ENCODE measurements at regions not wholly inside any gene's neighbourhood (a gene's known extent, or its start where the extent isn't known, plus 50 kb on each side); places are given as distances from the start of the nearest gene placed in this dataset.

- no peaks in the 10 kb centered on the region for H3K36me3 ChIP-seq
- WGBS, 2 donors (ENCODE audit: low coverage in 1 of 2) = 75 to 100% methylated on average over 2 of the region's 2 CpGs
- TF ChIP-seq POLR2A (IDR thresholded peaks at IDR 0.05) = no peak
- TF ChIP-seq, protein P1, sequence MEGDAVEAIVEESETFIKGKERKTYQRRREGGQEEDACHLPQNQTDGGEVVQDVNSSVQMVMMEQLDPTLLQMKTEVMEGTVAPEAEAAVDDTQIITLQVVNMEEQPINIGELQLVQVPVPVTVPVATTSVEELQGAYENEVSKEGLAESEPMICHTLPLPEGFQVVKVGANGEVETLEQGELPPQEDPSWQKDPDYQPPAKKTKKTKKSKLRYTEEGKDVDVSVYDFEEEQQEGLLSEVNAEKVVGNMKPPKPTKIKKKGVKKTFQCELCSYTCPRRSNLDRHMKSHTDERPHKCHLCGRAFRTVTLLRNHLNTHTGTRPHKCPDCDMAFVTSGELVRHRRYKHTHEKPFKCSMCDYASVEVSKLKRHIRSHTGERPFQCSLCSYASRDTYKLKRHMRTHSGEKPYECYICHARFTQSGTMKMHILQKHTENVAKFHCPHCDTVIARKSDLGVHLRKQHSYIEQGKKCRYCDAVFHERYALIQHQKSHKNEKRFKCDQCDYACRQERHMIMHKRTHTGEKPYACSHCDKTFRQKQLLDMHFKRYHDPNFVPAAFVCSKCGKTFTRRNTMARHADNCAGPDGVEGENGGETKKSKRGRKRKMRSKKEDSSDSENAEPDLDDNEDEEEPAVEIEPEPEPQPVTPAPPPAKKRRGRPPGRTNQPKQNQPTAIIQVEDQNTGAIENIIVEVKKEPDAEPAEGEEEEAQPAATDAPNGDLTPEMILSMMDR (IDR thresholded peaks at IDR 0.05) = no peak
- no peak for TF ChIP-seq POLR2AphosphoS5 (IDR thresholded peaks at IDR 0.05)
- TF ChIP-seq EP300 (IDR thresholded peaks at IDR 0.05) = no peak
- ATAC-seq = no peak
- H3K9me3 ChIP-seq = no peaks in the 10 kb centered on the region
- no peak overlapping the region for H3K27ac ChIP-seq
- H3K4me1 ChIP-seq = no peaks in the 10 kb centered on the region
- no peak overlapping the region for H3K4me3 ChIP-seq
- no peaks in the 10 kb centered on the region for H3K27me3 ChIP-seq
Measured at GRCh38 chr6:164040994-164041393, 626.5 kb downstream of the QKI start.

DNA sequence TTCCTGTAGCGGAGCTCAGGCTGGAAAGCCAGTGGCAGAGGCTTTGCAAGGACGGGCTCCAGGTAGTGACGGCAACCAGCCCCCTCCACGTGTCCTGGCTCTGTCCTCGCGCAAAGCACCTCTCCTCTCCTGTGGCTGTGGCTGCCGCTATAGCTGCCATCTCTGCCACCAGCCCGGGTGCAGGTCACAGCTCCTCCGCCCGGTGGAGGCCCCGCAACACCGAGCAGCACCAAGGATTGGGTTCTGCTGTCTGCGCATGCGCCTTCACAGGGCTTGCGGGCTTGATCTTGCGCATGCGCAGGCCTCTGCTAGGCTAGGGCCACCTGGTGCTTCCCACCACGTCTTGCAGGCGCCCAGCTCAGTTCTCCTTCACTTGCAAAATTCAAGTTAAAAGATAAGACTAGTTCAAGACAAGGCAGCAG, 625.4 kb downstream of the QKI start:
- no peaks in the 10 kb centered on the region for H3K27me3 ChIP-seq
- TF ChIP-seq POLR2A (IDR thresholded peaks at IDR 0.05) (no peak), EP300 (IDR thresholded peaks at IDR 0.05) (no peak), POLR2AphosphoS5 (IDR thresholded peaks at IDR 0.05) (no peak)
- TF ChIP-seq, protein P1 (IDR thresholded peaks at IDR 0.05) = peak in 1 of 4 experiments; percentile 30

DNA sequence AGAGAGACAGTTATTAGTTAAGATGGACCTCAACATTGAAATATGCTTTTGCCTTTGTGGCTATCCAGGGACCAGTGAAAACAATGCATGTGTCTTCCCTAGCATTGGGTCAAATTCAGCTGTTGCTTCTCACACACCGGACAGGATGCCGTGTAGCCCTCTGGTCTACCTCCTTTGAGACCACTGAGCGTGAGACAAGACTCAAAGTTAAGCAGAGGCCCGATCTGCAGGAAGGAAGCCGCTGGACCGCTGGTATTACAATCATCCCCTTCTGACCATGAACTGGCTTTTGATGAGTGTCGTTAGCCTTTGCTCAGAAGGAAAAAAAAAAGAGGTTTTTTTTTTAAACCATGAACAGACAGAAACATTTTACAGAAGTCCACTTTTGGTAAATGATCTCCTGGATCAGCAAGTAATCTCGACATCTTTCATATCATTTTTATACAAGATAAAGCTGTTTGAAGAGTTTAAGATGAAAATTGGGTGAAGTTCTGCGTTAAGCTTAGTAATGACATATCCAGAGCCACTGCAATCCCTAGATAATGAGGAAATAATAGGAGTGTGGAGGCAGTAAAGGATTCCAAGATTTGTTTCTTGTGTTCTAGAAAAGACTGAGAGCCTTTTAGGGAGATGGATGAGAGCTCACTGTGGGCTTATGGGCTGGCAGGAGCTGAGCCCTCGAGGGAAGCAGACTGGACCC, 622.8 kb downstream of the QKI start:
- TF ChIP-seq, protein P1 (IDR thresholded peaks at IDR 0.05) = no peak
- Histone ChIP-seq H3K4me3 (no peak overlapping the region), H3K36me3 (no peaks in the 10 kb centered on the region), H3K27ac (no peak overlapping the region), H3K9me3 (no peaks in the 10 kb centered on the region), H3K27me3 (no peaks in the 10 kb centered on the region), H3K4me1 (no peaks in the 10 kb centered on the region)
- 43 to 61% methylated on average over 5 to 8 of the region's 10 CpGs for WGBS, 2 donors (ENCODE audit: low coverage in 1 of 2)
- no peak for ATAC-seq

More for the DNA sequence above, 625.4 kb downstream of the QKI start:
- Histone ChIP-seq H3K4me1 (no peaks in the 10 kb centered on the region), H3K27ac (no peak overlapping the region), H3K36me3 (no peaks in the 10 kb centered on the region), H3K9me3 (no peaks in the 10 kb centered on the region), H3K4me3 (no peak overlapping the region)
- ATAC-seq = peak; percentile 25
- 92% methylated on average over 2 of the region's 19 CpGs; no CpG with 5 or more reads in 1 of the 2 donors for WGBS, 2 donors (ENCODE audit: low coverage in 1 of 2)

DNA sequence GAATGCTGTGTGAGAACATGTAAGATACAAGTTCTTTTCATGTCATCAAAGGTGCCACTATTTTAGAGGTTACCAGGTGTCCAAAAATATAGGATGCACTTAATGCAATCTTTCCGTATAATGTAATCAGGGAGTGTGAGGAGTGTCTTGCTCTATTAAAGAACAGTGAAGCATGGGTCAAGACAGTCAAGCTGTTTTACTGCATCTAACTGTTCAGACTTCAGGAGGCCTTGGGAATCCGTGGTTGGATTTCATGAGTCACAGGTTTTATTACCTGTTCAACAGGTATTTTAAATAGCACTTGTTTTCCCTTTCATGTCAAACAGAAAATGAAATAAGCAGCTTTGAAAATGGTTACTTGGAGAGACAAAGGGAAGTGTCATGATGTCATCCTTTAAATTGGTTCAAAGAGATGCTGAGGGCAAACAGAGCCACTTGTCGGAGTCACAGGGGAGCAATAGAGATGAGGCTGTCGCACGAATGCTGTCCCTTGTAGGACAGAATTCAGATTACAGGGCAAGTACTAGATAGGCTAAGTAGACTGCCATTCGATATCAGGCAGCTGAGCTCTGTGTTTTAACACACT, 621.5 kb downstream of the QKI start:
- H3K27ac ChIP-seq = no peak overlapping the region
- H3K9me3 ChIP-seq = no peaks in the 10 kb centered on the region
- no peaks in the 10 kb centered on the region for H3K4me1 ChIP-seq
- no peak for ATAC-seq
- H3K36me3 ChIP-seq = no peaks in the 10 kb centered on the region
- TF ChIP-seq POLR2AphosphoS5 (IDR thresholded peaks at IDR 0.05) (no peak), EP300 (IDR thresholded peaks at IDR 0.05) (no peak), POLR2A (IDR thresholded peaks at IDR 0.05) (no peak)
- TF ChIP-seq, protein P1 (IDR thresholded peaks at IDR 0.05) = no peak
- WGBS, 2 donors (ENCODE audit: low coverage in 1 of 2) = 73 to 76% methylated on average over 6 of the region's 6 CpGs
- H3K27me3 ChIP-seq = no peaks in the 10 kb centered on the region
- no peak overlapping the region for H3K4me3 ChIP-seq

DNA sequence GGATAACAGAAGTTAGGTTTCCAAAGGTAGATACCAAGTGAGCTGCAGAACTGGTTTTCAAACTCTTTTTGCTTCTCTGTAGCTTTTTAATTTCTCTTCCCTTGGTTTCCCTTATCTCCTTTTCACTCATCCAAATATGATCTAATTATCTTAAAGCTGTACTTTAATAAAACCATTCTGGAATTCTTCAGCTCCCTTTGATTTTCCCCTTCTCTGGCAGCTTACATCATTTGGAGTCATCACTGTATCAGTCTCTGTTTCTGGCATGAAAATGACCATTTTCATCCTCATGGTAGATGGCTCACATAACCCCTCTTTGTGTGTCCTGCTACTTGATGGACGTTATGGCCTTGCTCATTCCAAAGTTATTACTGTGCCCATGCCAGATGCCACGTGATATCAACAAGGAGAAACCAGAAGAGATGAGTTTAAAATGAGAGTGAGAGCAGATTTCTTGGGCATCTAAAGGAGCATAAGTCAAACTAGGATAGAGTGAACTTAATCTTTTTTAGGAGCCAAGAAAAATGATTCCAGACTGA, 620.2 kb downstream of the QKI start:
- Histone ChIP-seq H3K9me3 (no peaks in the 10 kb centered on the region), H3K4me1 (no peaks in the 10 kb centered on the region), H3K36me3 (no peaks in the 10 kb centered on the region), H3K27ac (no peak overlapping the region), H3K4me3 (no peak overlapping the region), H3K27me3 (no peaks in the 10 kb centered on the region)
- TF ChIP-seq EP300 (IDR thresholded peaks at IDR 0.05) (no peak), POLR2A (IDR thresholded peaks at IDR 0.05) (no peak), POLR2AphosphoS5 (IDR thresholded peaks at IDR 0.05) (no peak)
- TF ChIP-seq, protein P1 (IDR thresholded peaks at IDR 0.05) = no peak
- WGBS, 2 donors (ENCODE audit: low coverage in 1 of 2) = 21% methylated on average over 2 of the region's 2 CpGs; no CpG with 5 or more reads in 1 of the 2 donors
- no peak for ATAC-seq
